NCI-H1105 treated with DMSO at 0.1 percent for 48 hours (cell line): ENCODE measurements at regions not wholly inside any gene's neighbourhood (a gene's known extent, or its start where the extent isn't known, plus 50 kb on each side); places are given as distances from the start of the nearest gene placed in this dataset.
A peak's percentile ranks its signal among the peaks of the same experiment; 100 is the strongest.

Source experiments
- DNase-seq: peaks from one replicate; lab custom pipeline; 2025; lab: John Stamatoyannopoulos, UW

DNA sequence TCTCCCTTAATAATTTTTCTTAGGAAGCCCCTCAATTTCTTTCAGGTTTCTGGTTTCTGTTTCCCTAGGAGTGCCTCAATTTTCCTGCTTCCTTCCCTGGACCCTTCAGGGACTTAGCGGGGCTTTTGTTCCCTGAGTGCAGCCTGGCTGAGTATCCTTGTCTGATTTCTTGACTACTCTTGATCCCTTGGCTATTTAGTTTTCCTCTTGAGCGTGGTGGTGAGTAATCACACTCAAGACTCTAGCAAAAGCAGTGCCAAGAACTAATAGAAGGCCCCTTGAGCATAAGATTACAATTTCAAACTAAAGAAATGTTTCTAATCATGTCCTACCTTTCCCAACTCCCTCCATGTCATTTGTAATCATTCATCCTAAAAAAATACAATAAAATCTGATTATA lies 94.3 kb upstream of the C3orf80 start:
- DNase-seq, result no peak

DNA sequence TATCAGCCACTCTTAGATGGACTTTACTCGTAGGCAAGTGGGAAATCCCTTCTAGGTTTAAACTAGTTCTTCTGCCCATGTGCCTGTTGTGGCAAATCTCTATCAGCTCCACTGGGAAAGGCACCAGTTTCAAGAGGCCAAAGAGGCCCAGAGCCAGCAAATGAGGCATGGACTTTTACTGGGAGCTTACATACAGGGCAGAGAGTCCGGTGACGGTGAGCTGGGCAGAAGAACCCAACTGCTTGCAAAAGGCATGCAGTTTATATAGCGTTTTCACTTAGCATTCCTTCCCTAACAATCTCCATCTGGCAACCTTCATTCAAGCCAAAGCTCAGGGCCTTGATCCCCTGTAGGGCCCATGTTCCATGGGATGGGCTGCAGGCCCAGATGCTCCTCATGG lies 93.0 kb upstream of the C3orf80 start:
- DNase-seq, result no peak

DNA sequence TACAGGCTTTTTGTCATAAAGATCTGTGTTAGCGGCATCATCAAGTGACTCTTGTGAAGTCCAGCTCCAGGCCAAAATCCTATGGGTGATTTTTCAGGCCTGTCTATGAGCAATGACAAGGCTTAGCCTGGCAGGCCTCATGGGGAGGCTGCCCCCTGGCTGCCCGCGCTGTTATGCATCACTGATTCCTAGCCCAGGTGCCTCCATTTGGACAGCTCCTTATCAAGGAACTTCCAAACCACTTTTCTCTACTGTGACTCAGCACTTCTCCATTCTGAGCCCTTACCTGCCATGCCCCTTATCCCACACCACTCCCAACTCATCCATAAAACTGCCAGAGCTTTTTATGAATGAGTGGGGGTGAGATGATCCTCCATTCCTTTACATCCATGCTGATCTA lies 91.5 kb upstream of the C3orf80 start:
- no peak for DNase-seq

DNA sequence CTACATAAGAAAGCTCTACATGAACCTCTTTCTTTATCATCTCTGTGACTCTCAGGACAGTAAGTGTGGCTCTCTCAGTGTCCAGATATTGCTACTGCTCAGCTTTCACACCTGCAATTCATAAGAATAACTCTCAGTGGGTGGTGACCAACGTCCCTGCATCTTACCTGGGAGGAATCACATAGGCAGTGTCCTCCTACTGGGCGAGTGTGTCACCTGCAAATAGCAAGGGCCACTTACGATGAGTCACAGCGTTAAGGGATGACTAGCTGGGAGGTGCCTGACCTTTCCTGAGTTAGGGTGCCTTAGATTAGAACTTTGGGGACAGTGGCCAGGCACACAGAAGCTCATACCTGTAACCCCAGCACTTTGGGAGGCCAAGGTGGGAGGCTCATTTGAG lies 90.8 kb upstream of the C3orf80 start:
- DNase-seq, result no peak

DNA sequence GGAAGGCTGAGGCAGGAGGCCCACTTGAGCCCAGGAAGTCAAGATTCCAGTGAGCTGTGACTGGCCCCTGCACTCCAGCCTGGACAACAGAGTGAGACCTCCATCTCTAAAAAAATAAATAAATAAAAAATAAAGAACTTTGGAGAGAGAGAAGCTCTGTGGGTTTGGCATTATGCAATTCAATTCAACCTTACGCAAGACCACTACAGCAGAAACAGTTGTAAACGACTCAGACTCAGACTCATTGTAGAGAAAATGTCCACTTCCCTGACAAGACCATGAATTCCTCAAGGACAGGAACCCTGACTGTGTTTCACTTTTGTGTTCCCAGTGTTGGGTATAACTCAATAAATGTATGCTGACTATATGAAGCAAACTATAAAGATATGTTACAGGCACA lies 90.3 kb upstream of the C3orf80 start:
- DNase-seq, result no peak

DNA sequence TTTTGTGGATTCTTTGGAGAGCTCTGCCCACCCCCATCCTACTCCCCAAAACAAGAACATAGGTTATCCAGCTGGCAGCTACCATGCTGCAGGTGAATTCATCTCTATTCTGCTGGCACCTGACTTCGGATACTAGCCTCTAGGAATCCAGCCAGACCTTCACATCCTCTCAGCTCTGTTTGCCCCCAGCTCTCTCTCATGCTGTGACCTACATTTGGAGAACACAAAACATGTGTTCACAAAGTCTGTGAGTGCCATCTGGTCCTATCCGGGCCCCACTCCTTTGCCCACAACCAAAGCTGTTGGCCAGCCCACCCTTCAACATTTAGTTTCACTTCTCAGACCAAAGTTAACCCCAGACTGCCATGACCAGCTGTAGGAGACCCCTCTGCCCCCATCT lies 89.4 kb upstream of the C3orf80 start:
- no peak for DNase-seq

DNA sequence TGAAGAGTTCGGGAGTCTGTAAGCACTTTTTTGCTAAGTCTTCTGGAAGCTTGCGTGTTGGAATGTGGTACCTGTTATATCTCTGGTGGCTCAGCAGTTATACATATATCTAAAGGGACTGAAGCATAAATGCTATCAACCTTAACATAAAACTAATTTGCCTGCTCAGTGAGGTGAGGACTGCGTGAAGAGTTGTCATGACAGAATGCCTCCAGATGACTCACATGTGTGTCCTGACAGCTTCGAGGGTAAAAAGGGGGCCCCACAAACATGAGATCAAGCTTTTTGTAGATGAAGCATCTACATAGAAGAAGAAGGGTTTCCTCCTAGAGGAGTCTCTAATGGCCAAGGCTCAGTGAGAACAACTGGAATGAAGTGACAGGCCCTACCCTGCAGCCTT lies 88.8 kb upstream of the C3orf80 start:
- DNase-seq, result no peak

DNA sequence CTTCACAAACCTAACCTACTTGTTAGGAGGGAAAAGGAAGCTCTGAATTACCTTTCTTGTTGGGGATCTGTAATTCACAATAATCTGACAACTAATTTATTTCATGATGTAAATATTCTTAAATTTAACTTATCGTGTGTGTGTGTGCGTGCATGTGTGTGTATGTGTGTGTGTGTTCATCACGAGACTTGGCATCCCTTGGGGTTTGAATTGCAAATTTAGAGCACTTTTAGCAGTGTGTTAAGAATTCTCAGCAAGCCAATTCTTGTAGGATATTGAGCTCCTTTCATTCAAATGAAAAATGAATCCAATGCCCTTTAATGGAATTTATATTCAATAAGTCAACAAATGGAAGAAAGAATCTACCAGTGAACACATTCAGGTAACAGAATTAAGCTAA lies 85.9 kb upstream of the C3orf80 start:
- DNase-seq, result no peak

DNA sequence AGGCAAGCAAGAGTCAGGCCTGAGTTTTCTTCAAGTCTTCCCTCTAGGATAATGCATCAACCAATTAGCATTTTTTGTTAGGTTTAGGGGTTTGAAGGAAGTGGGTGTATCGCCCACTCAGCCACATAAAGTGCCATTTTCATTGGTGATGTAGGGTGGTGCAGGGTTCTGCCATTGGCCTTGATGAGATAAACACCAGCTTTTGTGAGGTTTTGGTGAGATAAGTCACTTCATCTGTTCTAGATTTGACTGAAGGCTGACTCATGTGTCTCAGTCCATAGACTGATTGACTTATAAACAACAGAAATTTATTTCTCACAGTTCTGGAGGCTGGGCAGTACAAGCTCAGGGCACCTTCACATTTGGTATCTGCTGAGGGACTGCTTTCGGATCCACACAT lies 84.5 kb upstream of the C3orf80 start:
- no peak for DNase-seq

DNA sequence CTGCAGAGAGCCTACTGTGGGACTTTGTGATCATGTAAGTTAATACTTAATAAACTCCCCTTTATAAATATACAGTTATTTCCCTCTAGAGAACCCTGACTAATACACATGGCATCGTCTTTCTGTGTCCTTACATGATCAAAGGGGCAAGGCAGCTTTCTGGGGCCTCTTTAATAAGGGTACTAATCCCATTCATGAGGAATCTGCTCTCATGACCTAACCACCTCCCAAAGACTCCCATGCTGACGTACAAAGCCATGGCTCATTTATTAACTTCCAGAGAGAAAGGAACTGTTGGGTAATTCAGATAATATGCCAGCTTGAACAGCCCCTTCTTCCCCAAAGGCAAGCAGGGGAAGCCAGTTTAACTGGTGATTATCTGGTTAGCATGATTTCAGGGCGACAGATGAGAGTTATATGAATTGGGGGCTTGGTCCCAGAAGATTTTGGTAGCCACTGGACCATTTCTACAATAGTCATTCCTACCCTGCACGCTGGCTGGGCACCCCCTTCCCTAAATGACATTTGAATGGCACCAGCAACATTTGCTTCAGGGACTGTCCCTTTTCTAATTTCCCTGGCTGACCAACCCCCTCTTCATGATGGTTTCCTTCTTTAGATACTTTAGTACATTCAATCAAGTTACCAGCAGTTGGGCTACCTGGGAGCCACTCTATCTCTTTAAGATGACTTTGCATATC lies 83.6 kb upstream of the C3orf80 start:
- no peak for DNase-seq

DNA sequence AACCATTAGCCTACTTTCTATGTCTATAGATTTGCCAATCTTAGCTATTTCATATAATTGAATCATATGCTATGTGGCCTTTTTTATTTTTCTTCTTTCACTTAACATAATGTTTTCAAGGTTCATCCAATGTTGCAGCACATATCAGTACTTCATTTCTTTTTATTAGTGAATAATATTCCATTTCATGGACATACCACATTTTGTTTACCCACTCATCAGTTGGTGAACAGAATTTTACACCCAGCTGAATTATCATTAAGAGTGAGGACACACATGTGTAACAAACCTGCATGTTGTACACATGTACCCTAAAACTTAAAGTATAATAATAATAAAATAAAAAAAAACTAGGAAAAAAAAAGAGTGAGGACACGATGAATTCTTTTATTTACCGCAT lies 81.7 kb upstream of the C3orf80 start:
- DNase-seq, result no peak

DNA sequence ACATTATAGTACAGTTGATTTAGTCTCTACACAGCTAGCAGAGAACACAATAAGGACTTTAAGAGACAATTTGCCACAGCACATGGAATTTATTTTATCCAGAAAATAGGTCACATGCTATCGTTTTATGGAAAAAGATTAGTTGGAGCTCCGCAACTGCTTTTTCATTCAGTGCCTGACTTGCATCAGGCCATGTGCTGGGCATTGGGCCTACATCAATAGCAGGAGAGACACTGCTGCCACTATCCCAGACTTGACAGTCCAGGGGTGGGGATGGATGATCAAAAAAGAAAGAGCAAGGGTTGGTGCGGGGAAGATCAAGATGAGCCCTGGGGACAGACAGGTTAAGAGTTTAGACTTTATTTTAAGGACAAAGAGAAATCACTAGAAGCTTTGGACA lies 75.2 kb upstream of the C3orf80 start:
- DNase-seq, result no peak

DNA sequence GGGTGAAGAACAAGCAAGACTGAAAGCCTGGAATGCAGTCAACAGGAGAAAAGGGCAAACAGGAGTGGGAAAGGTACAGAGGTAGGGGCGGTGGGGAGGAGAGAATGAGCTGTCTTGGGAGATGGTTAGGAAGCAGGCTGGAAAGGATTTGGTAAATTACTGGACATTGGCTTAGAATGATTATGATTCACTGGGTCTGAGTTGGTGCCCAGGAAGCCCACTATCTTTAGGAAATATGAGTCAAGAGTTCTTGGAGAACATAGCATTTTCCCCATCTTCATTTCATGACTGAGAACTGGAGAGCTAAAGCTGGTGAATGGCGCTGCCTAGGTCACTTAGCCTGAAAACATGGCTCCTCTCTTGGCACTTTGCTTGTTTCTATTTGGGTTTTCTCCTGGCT lies 74.7 kb upstream of the C3orf80 start:
- no peak for DNase-seq

DNA sequence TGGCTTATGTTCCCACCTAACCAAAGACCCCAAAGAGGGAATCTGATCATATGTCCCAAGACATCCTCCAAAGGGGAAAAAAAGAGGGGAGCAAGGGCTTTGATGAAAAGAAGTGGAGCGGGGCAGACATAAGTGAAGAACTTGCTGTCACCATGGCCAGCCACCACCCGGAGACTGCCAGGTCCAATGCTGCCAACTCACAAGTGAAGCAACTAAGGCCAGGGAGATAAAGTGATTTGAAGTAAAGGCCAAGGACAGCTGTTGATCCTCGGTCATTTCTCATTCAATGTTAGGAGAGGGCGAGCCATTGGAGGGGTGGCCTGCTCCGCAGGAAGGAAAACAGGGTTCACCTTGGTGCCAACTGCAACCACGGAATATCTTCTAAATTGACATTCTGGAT lies 72.6 kb upstream of the C3orf80 start:
- no peak for DNase-seq

DNA sequence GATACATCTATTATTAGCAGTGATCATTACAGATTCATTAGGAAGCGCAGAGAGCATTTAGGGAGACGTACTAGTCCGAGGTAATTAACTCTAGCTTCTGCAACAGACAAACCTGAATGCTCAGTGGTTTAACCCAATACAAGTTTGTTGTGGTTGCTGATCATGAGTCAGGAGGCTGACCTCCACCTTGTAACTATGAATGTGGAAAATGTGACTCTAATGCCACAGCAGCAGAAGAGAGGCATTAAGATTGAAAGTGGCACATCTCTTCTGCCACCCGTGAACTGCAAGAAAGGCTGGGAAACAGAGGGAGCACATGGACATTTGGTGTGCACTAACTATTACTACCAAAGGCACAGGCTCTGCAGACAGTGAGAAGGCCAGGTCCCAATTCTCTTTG lies 71.2 kb upstream of the C3orf80 start:
- no peak for DNase-seq

DNA sequence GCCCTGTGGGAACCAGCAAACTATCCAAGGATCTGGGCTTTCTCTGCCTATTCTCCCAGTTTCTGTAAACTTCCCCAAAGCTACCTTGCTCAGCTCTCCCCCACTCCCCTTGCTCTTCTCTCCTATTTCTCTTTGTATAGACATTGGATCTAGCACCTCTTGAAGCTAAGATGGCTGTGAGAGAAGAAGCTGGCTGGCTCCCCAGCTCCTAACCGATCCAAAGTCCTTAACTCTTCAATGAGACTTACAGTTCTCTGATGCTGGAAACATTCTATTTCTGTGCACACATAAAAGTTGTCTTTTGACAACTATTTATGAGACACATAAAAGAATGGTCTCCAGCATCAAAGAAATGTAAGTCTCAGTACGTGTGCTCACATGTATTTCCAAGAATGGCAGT lies 70.6 kb upstream of the C3orf80 start:
- DNase-seq, result no peak

DNA sequence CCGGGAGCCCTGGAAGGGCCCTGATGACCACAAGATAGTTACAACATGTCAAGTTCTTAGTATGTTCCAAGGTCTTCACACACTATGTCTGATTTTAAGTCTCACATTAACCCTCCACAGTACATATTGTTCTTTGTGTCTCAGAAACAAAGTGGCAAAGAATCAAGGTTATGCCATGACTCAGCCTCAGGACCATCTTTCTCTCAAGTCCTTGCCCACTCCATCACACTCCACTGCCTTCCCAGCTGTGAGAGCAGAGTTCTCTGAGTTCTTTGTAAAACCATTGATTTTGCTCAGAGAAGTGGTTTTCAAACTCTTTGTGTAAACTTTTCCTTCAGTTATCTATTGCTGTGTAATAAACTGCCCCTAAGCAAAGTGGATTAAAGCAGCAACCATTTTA lies 67.9 kb upstream of the C3orf80 start:
- DNase-seq, result no peak

DNA sequence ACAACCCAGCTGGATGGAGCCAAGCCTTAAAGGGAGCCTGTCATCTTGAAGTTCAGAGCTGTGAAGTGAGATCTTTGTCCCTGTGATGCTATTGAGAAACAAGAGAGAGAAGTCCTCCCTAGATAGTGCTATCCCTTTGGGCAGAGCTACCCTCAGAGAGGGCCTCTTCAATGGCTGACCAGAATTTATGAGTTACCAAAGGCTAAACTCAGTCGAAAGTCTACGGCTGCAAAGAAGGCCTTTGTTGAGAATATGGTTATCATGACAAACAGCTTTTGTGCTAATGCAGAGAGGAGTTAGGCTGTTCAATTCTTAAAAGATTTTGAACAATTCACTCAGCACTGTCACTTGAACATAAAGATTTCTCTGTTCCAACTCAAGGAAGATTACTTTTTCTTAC lies 65.9 kb upstream of the C3orf80 start:
- DNase-seq, result no peak

DNA sequence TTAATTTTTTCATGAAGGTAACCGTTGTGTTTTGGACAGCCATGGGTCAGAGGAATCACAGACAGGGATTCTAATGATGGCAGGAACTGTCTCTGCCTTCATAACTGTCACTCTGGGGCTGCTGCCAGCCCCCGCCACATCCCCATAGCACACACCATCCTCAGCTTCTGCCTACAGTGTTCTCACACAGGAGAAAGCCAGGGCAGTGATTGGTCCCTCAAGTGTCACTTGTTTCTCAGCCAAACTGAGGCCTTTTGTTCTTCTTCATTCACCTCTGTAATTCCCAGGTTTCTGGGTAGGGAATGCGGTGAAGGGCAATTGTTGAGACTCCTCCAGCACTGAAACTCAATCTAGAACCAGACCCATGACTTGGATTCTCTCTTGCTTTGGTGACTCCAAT lies 65.4 kb upstream of the C3orf80 start:
- DNase-seq, result no peak

DNA sequence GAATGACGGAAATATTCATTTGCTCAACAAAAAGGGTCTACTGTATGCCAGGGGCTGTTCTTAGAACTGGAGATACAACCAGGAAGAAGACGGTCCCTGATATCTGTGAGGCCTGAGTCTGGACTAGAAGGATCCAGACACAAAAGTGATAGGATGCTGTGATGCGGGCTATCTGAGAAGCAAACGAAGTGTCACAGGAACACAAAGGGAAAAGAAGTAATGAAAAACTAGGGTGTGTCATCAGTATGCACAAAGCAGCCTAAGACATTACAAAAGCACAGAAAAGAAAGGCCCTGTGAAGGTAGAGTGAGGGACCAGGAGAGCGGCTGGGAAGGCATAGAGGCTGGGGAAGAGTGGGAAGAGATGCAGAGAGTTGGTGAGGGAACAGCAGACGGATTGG lies 63.3 kb upstream of the C3orf80 start:
- DNase-seq, result no peak

DNA sequence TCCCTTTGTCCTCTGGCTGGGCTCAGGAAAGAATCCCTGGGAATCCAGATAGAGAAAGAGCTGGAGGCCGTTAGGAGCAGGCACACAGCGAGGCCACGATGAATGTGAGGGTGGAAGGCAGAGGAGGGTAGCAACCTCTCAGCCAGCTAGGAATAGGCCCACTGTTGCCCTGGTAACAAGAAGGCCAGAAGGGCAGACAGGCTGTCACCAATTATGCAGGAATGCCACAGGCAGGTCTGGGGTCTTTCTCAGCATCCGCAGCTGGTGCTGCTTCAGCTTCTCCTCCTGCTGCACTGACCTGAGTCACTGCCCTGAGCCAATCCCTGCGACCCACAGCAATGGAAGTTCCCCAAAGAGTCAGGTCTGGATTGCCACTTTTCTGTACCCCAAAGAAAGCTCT lies 62.8 kb upstream of the C3orf80 start:
- peak; percentile 24 for DNase-seq

DNA sequence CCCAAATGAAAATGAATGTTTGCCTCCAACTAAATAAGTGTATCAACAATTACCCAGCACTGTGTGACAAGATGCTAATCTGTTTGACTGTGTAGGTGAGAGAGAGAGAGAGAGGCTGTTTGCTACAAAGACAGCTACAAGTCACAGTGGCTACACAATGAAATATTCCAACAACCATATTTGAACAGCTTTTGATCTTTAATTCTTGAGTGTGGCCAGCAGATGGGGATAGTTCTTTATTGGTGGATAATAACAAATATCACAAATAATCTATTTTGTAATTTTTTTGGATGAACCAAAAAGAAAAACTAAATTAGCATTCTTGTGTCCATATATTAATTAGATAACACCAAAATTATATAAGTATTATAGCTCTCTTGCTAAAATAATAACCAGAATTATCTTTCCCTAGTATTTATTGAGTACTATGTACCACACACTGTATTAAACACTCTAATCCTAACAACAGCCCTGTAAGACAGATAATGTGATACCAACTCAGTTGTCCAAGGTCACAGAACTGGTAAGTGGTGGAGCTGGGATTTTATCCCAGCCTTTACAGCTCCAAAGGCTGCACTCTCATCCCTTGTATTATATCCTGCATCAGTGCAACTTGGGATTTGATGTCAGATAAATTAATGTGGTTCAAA lies 61.9 kb upstream of the C3orf80 start:
- DNase-seq, result peak; percentile 58

DNA sequence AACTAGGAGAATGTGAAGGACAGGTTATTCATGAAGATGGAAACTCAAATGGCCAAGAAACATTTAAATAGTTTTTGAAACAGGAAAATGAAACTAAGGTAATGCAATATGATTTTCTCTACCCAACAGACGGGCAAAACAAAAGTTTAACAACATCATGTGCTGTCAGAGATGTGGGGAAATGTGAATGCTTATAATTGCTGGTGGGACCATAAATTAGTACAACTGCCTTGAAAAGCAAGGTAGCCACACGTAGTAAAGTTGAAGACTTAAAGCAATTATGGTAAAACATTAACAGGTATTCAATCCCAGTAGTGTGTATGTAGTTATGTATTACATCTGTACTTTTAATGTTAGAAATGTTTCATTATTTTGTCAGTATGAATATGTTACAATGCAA lies 57.0 kb upstream of the C3orf80 start:
- no peak for DNase-seq
